PC-9 (cell line): ENCODE measurements at regions not wholly inside any gene's neighbourhood (a gene's known extent, or its start where the extent isn't known, plus 50 kb on each side); places are given as distances from the start of the nearest gene placed in this dataset.

ENCODE experiments used
- BruUV-seq: library from RNA; stranded (reverse); fragments of 400-500 nt; replicated peaks from 2 replicates; lab custom pipeline; 2021; lab: Mats Ljungman, UMichigan
- CTCF ChIA-PET: fragments of 300-600 bp; sonication (Branson Sonifier 250); formaldehyde crosslinking; loops from one replicate; lab custom pipeline; 2022; ENCODE audit warnings: antibody characterized with exemption; lab: Charles Lee
- POLR2A ChIA-PET: fragments of 300-600 bp; sonication (Branson Sonifier 250); formaldehyde crosslinking; loops from one replicate; lab custom pipeline; 2022; ENCODE audit warnings: antibody characterized with exemption; ENCODE audit not compliant: unreplicated experiment; lab: Charles Lee
- DNase-seq, 2 experiments: peaks; one replicate each; pipeline versions ENCODE4 v3.0.0 to v3.0.0-alpha.2; 2015 to 2022; ENCODE audit warnings: mixed read lengths in 1 of 2
- H2AFZ ChIP-seq: fragments of 200-600 bp; sonication (generic); 2 replicates; pipeline ENCODE4 v1.8.1; 2017; ENCODE audit warnings: antibody characterized with exemption
- H3F3A ChIP-seq: fragments of 200-600 bp; sonication (generic); 2 replicates; pipeline ENCODE4 v1.8.1; 2017; ENCODE audit warnings: antibody characterized with exemption, mild to moderate bottlenecking, low read depth; ENCODE audit not compliant: insufficient read depth
- H3K27ac ChIP-seq: fragments of 200-600 bp; sonication (generic); 2 replicates; pipeline ENCODE4 v1.6.1; 2016; ENCODE audit warnings: mixed run types
- H3K27me3 ChIP-seq: fragments of 200-600 bp; sonication (generic); 2 replicates; pipeline ENCODE4 v1.6.1; 2016; ENCODE audit warnings: low read depth, mixed run types; ENCODE audit not compliant: insufficient read depth
- H3K36me3 ChIP-seq: fragments of 200-600 bp; sonication (generic); 2 replicates; pipeline ENCODE4 v1.6.1; 2016; ENCODE audit warnings: low read depth, mixed run types
- H3K4me1 ChIP-seq: fragments of 200-600 bp; sonication (generic); replicated peaks from 2 replicates; pipeline ENCODE4 v1.6.1; 2016; ENCODE audit warnings: mixed run types; ENCODE audit not compliant: insufficient read depth
- H3K4me2 ChIP-seq: fragments of 200-600 bp; sonication (generic); 2 replicates; pipeline ENCODE4 v1.6.1; 2017; ENCODE audit warnings: mixed run types
- H3K4me3 ChIP-seq: fragments of 200-600 bp; sonication (generic); 2 replicates; pipeline ENCODE4 v1.6.1; 2016; ENCODE audit warnings: mixed run types
- H3K79me2 ChIP-seq: fragments of 200-600 bp; sonication (generic); 2 replicates; pipeline ENCODE4 v1.6.1; 2017; ENCODE audit warnings: low read depth, mixed run types
- H3K9me2 ChIP-seq: fragments of 200-600 bp; sonication (generic); 2 replicates; pipeline ENCODE4 v1.8.1; 2017; ENCODE audit warnings: mild to moderate bottlenecking; ENCODE audit not compliant: insufficient read depth
- H3K9me3 ChIP-seq: fragments of 200-600 bp; sonication (generic); 2 replicates; pipeline ENCODE4 v1.8.1; 2016; ENCODE audit warnings: low read depth; ENCODE audit not compliant: insufficient read depth
- H4K20me1 ChIP-seq: fragments of 200-600 bp; sonication (generic); 2 replicates; pipeline ENCODE4 v1.8.1; 2017; ENCODE audit not compliant: insufficient read depth
- EZH2 ChIP-seq: fragments of 200-600 bp; sonication (generic); IDR thresholded peaks from 2 replicates; pipeline ENCODE4 v1.8.0; 2017; ENCODE audit warnings: antibody characterized with exemption, low read depth
- intact Hi-C: fragments of 100-400 bp; cut with micrococcal nuclease; formaldehyde crosslinking; loops from one replicate; pipeline ENCODE4 v1.10.0; 2022; ENCODE audit not compliant: unreplicated experiment
- TF ChIP-seq, protein P1 (sequence below): fragments of 200-600 bp; sonication (generic); conservative IDR thresholded peaks from 2 replicates; pipeline ENCODE4 v1.6.1; 2017; ENCODE audit warnings: mixed run types, antibody characterized with exemption, mild to moderate bottlenecking, moderate library complexity

GRCh38 chr11:122173074-122173450 is 57.0 kb upstream of the BLID start:
- no peaks in the 10 kb centered on the region for H4K20me1 ChIP-seq
- ChIA-PET POLR2A (no interaction called here), CTCF (no interaction called here)
- no TSS peak for BruUV-seq
- 0 out of 2 replicates have a peak, but pooled peaks cover 11% of the 10 kb centered on the region for H3K9me3 ChIP-seq
- H3K9me2 ChIP-seq = no peaks in the 10 kb centered on the region
- TF ChIP-seq, protein P1, sequence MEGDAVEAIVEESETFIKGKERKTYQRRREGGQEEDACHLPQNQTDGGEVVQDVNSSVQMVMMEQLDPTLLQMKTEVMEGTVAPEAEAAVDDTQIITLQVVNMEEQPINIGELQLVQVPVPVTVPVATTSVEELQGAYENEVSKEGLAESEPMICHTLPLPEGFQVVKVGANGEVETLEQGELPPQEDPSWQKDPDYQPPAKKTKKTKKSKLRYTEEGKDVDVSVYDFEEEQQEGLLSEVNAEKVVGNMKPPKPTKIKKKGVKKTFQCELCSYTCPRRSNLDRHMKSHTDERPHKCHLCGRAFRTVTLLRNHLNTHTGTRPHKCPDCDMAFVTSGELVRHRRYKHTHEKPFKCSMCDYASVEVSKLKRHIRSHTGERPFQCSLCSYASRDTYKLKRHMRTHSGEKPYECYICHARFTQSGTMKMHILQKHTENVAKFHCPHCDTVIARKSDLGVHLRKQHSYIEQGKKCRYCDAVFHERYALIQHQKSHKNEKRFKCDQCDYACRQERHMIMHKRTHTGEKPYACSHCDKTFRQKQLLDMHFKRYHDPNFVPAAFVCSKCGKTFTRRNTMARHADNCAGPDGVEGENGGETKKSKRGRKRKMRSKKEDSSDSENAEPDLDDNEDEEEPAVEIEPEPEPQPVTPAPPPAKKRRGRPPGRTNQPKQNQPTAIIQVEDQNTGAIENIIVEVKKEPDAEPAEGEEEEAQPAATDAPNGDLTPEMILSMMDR = no peak
- no peak for TF ChIP-seq EZH2
- intact Hi-C loops = no loop called here
- H3K4me1 ChIP-seq = peaks cover 53% of the 10 kb centered on the region
- H3K27me3 ChIP-seq = no peaks in the 10 kb centered on the region
- H3K27ac ChIP-seq = no peak overlapping the region
- no peak for DNase-seq
- no peak overlapping the region for H3K4me3 ChIP-seq
- H2AFZ ChIP-seq = no peak overlapping the region
- H3K36me3 ChIP-seq = peaks cover 83% of the 10 kb centered on the region
- 0 out of 2 replicates have a peak overlapping the region, but pooled peaks have one; percentile 18 for H3K4me2 ChIP-seq
- H3K79me2 ChIP-seq = peaks cover 92% of the 10 kb centered on the region
- peaks cover 6% of the 10 kb centered on the region; the same call in 1 of the 2 replicates for H3F3A ChIP-seq

GRCh38 chr11:122172352-122173073 is 56.5 kb upstream of the BLID start:
- TF ChIP-seq EZH2 = no peak
- TF ChIP-seq, protein P1 = no peak
- H3F3A ChIP-seq = peaks cover 12% of the 10 kb centered on the region; the same call in 1 of the 2 replicates
- no peak overlapping the region for H3K4me2 ChIP-seq
- H2AFZ ChIP-seq = no peak overlapping the region
- CTCF ChIA-PET = no interaction called here
- no TSS peak for BruUV-seq
- 0 out of 2 replicates have a peak, but pooled peaks cover 11% of the 10 kb centered on the region for H3K9me3 ChIP-seq
- no peaks in the 10 kb centered on the region for H4K20me1 ChIP-seq
- no peak for DNase-seq
- POLR2A ChIA-PET = no interaction called here
- intact Hi-C loops = no loop called here
- H3K79me2 ChIP-seq = peaks cover 92% of the 10 kb centered on the region
- no peak overlapping the region for H3K4me3 ChIP-seq
- H3K27me3 ChIP-seq = no peaks in the 10 kb centered on the region
- no peak overlapping the region for H3K27ac ChIP-seq
- no peaks in the 10 kb centered on the region for H3K9me2 ChIP-seq
- peaks cover 84% of the 10 kb centered on the region for H3K36me3 ChIP-seq
- peaks cover 53% of the 10 kb centered on the region for H3K4me1 ChIP-seq

DNA sequence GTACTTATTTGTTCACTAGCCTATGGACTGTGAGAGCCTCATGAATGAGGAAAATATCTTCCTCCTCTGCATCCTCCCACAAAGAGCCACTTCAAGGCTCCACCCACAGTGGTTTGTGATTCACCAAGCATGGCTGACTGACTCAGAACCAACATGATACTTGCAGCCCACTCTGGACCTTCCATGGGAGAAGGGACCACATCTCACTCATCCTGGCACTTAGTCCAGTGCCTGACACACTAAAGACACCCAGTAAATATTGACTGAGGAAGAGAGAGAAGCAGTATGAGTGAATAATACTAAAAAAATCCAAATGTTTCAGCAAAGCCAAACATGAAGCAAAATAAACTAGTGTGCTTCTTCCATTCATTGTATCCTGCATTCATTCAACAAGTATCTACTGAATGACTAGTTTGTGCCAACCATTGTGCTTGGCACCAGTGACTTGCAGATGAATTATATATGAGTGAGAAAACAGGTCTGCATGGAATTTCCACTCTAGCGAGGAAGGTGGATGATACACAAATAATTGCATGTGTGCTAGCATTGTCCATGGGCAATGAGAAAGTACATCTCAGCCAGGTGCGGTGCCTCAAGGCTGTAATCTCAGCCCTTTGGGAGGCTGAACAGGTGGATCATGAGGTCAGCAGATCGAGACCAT is 54.9 kb upstream of the BLID start:
- Histone ChIP-seq H3K4me1 (peaks cover 51% of the 10 kb centered on the region), H3K9me2 (no peaks in the 10 kb centered on the region), H3K36me3 (peaks cover 78% of the 10 kb centered on the region), H3K4me2 (no peak overlapping the region), H3K79me2 (peaks cover 86% of the 10 kb centered on the region), H3K4me3 (no peak overlapping the region), H3K27ac (no peak overlapping the region), H4K20me1 (no peaks in the 10 kb centered on the region), H3K9me3 (0 out of 2 replicates have a peak, but pooled peaks cover 11% of the 10 kb centered on the region), H3F3A (peaks cover 17% of the 10 kb centered on the region), H3K27me3 (no peaks in the 10 kb centered on the region), H2AFZ (no peak overlapping the region)
- CTCF ChIA-PET = no interaction called here
- intact Hi-C loops = no loop called here
- TF ChIP-seq, protein P1 = no peak
- TF ChIP-seq EZH2 = no peak
- POLR2A ChIA-PET = no interaction called here
- no TSS peak for BruUV-seq
- DNase-seq = no peak
